ENCODE measurements at regions not wholly inside any gene's neighbourhood (a gene's known extent, or its start where the extent isn't known, plus 50 kb on each side); places are given as distances from the start of the nearest gene placed in this dataset.

GRCh38 chr10:130631142-130632096, 495.2 kb downstream of the GLRX3 start:
- H3K27me3 ChIP-seq (ENCODE audit: insufficient read depth, low read length) = no peaks in the 10 kb centered on the region
- no peaks in the 10 kb centered on the region; a peak in 1 of 7 replicates for H3K36me3 Mint-ChIP-seq (ENCODE audit: insufficient read depth in 1 of 3, low read depth in 3 of 3)
- H3K27me3 Mint-ChIP-seq (ENCODE audit: low read depth) = peaks cover 18% of the 10 kb centered on the region
- no peaks in the 10 kb centered on the region for H3K79me2 ChIP-seq (ENCODE audit: insufficient read depth, low read length)
- H2AK5ac ChIP-seq (ENCODE audit: insufficient read length, low read length) = no peak overlapping the region
- no peak overlapping the region for H3K4me2 ChIP-seq (ENCODE audit: insufficient read depth, insufficient read length, low read length)
- DNase-seq = no peak
- H4K91ac ChIP-seq (ENCODE audit: insufficient read length, low read depth, low read length) = no peak overlapping the region
- H3K9me3 Mint-ChIP-seq = no peaks in the 10 kb centered on the region; a peak in 1 of 5 replicates
- H3T11ph ChIP-seq (ENCODE audit: low read length) = no peak overlapping the region
- no peak overlapping the region for H2BK12ac ChIP-seq (ENCODE audit: insufficient read length, low read depth, low read length)
- no peak overlapping the region for H4K5ac ChIP-seq (ENCODE audit: insufficient read length, low read depth, low read length)
- no peak overlapping the region for H3K56ac ChIP-seq (ENCODE audit: insufficient read length, low read depth, low read length)
- no peak overlapping the region for H2BK20ac ChIP-seq (ENCODE audit: low read depth, low read length, poor library complexity, severe bottlenecking)
- H3K23ac ChIP-seq (ENCODE audit: insufficient read length, low read depth, low read length) = no peak overlapping the region
- H3K14ac ChIP-seq (ENCODE audit: insufficient read depth, low read length) = no peak overlapping the region
- H4K20me1 ChIP-seq (ENCODE audit: control insufficient read depth, insufficient read depth, insufficient read length) = no peaks in the 10 kb centered on the region
- H3K9ac ChIP-seq (ENCODE audit: extremely low read depth, insufficient read length, low read length) = no peak overlapping the region
- H3K79me1 ChIP-seq (ENCODE audit: insufficient read depth, low read depth, low read length, poor library complexity, severe bottlenecking) = no peaks in the 10 kb centered on the region
- H3K27ac Mint-ChIP-seq = no peak overlapping the region
- WGBS (ENCODE audit: extremely low coverage, insufficient read length, low lambda C conversion rate) = no CpG with 5 or more reads among the region's 10 CpGs
- H3K9me3 ChIP-seq (ENCODE audit: control insufficient read depth, low read depth, low read length) = no peaks in the 10 kb centered on the region
- no peak overlapping the region for H2AFZ ChIP-seq (ENCODE audit: low read length)
- no peak overlapping the region for H3K27ac ChIP-seq (ENCODE audit: insufficient read length, low read depth, low read length)
- no peak overlapping the region for H2BK120ac ChIP-seq (ENCODE audit: low read depth, low read length, poor library complexity, severe bottlenecking)
- TF ChIP-seq CTCF (conservative IDR thresholded peaks at IDR 0.05) = no peak
- no peak overlapping the region for H3K4me3 Mint-ChIP-seq
- no peak overlapping the region for H3K4ac ChIP-seq (ENCODE audit: low read depth, low read length)
- H2BK15ac ChIP-seq (ENCODE audit: low read depth, low read length) = no peak overlapping the region
- H3K18ac ChIP-seq (ENCODE audit: insufficient read length, low read depth, low read length) = no peak overlapping the region
- H2BK5ac ChIP-seq (ENCODE audit: insufficient read length, low read length) = no peak overlapping the region
- no peaks in the 10 kb centered on the region for H3K23me2 ChIP-seq (ENCODE audit: insufficient read length, low read depth, low read length, poor library complexity, severe bottlenecking)
- H3K4me1 ChIP-seq (ENCODE audit: insufficient read depth, low read length) = peaks cover 2% of the 10 kb centered on the region; the same call in 1 of the 2 replicates
- H3K4me1 Mint-ChIP-seq = peaks cover 24 to 25% of the 10 kb centered on the region in 2 experiments
- no peak overlapping the region for H4K8ac ChIP-seq (replicated peaks; ENCODE audit: insufficient read length, low read depth, low read length)

All from H9 (cell line).